Heart left ventricle (tissue), 13 donors: ENCODE measurements at regions not wholly inside any gene's neighbourhood (a gene's known extent, or its start where the extent isn't known, plus 50 kb on each side); places are given as distances from the start of the nearest gene placed in this dataset.

ENCODE experiments used
- POLR2A ChIP-seq, 2 donors: fragments of 450-650 bp; IDR thresholded peaks; one replicate each; pipeline ENCODE4 v1.6.1; 2017; ENCODE audit warnings: antibody characterized with exemption in 2 of 2, mild to moderate bottlenecking in 2 of 2, moderate library complexity in 2 of 2
- TF ChIP-seq, protein P1 (sequence below), 12 donors: fragments of 200-600 bp; sonication (generic) in 4 of 12; IDR thresholded peaks; one replicate each; pipeline versions ENCODE4 v1.5.0 to v1.8.0; 2018 to 2022; ENCODE audit warnings: antibody characterized with exemption in 12 of 12, mild to moderate bottlenecking in 5 of 12
- donor health status: ischemic (EF 13 %, LVEDD 7.1; RV severe dilation, severe dysfunction).
- donor health status: DM: no; HTN: yes; CAD: no.
- donor health status: DM: no; HTN: no; CAD: no.
- donor health status: ischemic (EF 25% LVEDD 6.9; RV normal size, moderate dysfunction).
- donor health status: ischemic (EF 25% LVEDD 5.7; RV mildly dilated, moderate dysfunction).
- donor health status: ischemic (EF 35%, LVEDD 5.7; RV mildly dilated, moderate dysfunction).
- donor health status: nonischemic (EF 11% LVEDD 7.7; RV severe dilation, severe dysfunction).
- donor health status: DM: yes; HTN: yes; CAD: no.
- donor health status: PGD.
- donor health status: ischemic (EF 29% LVEDD 5.4; RV normal size, mild dysfunction).
- donor health status: nonischemic (EF 23%, LVEDD 6.1; RV moderate dilation, normal function).

DNA sequence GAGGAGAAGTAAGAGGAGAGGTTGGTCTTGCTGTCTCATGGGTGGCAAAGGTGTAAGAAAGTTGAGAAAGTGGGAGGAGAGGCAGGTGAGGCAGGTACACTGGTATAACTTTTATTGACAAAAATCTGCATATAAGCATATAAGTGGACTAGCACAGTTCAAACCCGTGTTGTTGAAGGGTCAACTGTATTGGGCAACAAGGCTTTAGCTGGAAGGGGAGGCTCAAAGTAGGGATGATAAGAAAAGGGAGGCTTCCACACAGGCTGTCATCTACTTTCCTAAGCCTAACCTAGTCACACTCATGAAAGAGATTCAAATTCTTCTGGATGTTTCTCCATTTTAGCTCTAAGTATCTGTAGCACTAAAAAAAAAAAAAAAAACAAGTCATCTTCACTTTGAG is 188.1 kb upstream of the SEMA6D start:
- TF ChIP-seq, protein P1, sequence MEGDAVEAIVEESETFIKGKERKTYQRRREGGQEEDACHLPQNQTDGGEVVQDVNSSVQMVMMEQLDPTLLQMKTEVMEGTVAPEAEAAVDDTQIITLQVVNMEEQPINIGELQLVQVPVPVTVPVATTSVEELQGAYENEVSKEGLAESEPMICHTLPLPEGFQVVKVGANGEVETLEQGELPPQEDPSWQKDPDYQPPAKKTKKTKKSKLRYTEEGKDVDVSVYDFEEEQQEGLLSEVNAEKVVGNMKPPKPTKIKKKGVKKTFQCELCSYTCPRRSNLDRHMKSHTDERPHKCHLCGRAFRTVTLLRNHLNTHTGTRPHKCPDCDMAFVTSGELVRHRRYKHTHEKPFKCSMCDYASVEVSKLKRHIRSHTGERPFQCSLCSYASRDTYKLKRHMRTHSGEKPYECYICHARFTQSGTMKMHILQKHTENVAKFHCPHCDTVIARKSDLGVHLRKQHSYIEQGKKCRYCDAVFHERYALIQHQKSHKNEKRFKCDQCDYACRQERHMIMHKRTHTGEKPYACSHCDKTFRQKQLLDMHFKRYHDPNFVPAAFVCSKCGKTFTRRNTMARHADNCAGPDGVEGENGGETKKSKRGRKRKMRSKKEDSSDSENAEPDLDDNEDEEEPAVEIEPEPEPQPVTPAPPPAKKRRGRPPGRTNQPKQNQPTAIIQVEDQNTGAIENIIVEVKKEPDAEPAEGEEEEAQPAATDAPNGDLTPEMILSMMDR (IDR thresholded peaks at IDR 0.05) = no peak
- no peak for TF ChIP-seq POLR2A (IDR thresholded peaks at IDR 0.05)
